ENCODE measurements at regions not wholly inside any gene's neighbourhood (a gene's known extent, or its start where the extent isn't known, plus 50 kb on each side); places are given as distances from the start of the nearest gene placed in this dataset.

GRCh38 chr2:128784626-128785306 lies 466.1 kb upstream of the HS6ST1 start:
- no peaks in the 10 kb centered on the region for H4K20me1 ChIP-seq (ENCODE audit: insufficient read depth, low read length)
- H3K36me3 ChIP-seq (ENCODE audit: insufficient read depth, low read length): no peaks in the 10 kb centered on the region
- no peaks in the 10 kb centered on the region for H3K27me3 ChIP-seq (ENCODE audit: insufficient read depth, low read length)
- H3K4me1 ChIP-seq (ENCODE audit: insufficient read depth, low read length): no peaks in the 10 kb centered on the region
- H3K4me2 ChIP-seq (ENCODE audit: insufficient read depth, low read length): no peak overlapping the region
- no peak for TF ChIP-seq CTCF (IDR thresholded peaks at IDR 0.05; ENCODE audit: extremely low read depth, low read depth, low read length)
- no peak overlapping the region for H2AFZ ChIP-seq (ENCODE audit: low read length)
- H3K9me3 ChIP-seq (ENCODE audit: low read depth, low read length): no peaks in the 10 kb centered on the region
- no peak for DNase-seq (ENCODE audit: insufficient read length, low spot score, missing footprints)
- H3K4me3 ChIP-seq (ENCODE audit: insufficient read depth, low read length): no peak overlapping the region
- H3K27ac ChIP-seq (ENCODE audit: low read depth, low read length): no peak overlapping the region
- H3K79me2 ChIP-seq (ENCODE audit: insufficient read depth, low read length): no peaks in the 10 kb centered on the region

GRCh38 chr2:128786316-128786715 lies 467.6 kb upstream of the HS6ST1 start:
- Histone ChIP-seq H3K4me2 (ENCODE audit: insufficient read depth, low read length) (no peak overlapping the region), H3K36me3 (ENCODE audit: insufficient read depth, low read length) (no peaks in the 10 kb centered on the region), H2AFZ (ENCODE audit: low read length) (no peak overlapping the region), H3K4me3 (ENCODE audit: insufficient read depth, low read length) (no peak overlapping the region), H3K27ac (ENCODE audit: low read depth, low read length) (no peak overlapping the region), H3K9me3 (ENCODE audit: low read depth, low read length) (no peaks in the 10 kb centered on the region), H3K79me2 (ENCODE audit: insufficient read depth, low read length) (no peaks in the 10 kb centered on the region), H3K27me3 (ENCODE audit: insufficient read depth, low read length) (no peaks in the 10 kb centered on the region), H4K20me1 (ENCODE audit: insufficient read depth, low read length) (no peaks in the 10 kb centered on the region), H3K4me1 (ENCODE audit: insufficient read depth, low read length) (no peaks in the 10 kb centered on the region)
- DNase-seq (ENCODE audit: insufficient read length, low spot score, missing footprints): no peak
- no peak for TF ChIP-seq CTCF (IDR thresholded peaks at IDR 0.05; ENCODE audit: extremely low read depth, low read depth, low read length)

- no peak overlapping the region for H2AFZ ChIP-seq (ENCODE audit: low read length)
- H4K20me1 ChIP-seq (ENCODE audit: insufficient read depth, low read length): no peaks in the 10 kb centered on the region
- H3K36me3 ChIP-seq (ENCODE audit: insufficient read depth, low read length): no peaks in the 10 kb centered on the region
- no peaks in the 10 kb centered on the region for H3K27me3 ChIP-seq (ENCODE audit: insufficient read depth, low read length)
- H3K4me1 ChIP-seq (ENCODE audit: insufficient read depth, low read length): no peaks in the 10 kb centered on the region
- DNase-seq (ENCODE audit: insufficient read length, low spot score, missing footprints): no peak
- H3K79me2 ChIP-seq (ENCODE audit: insufficient read depth, low read length): no peaks in the 10 kb centered on the region
- H3K4me2 ChIP-seq (ENCODE audit: insufficient read depth, low read length): no peak overlapping the region
- no peak for TF ChIP-seq CTCF (IDR thresholded peaks at IDR 0.05; ENCODE audit: extremely low read depth, low read depth, low read length)
- no peak overlapping the region for H3K27ac ChIP-seq (ENCODE audit: low read depth, low read length)
- H3K9me3 ChIP-seq (ENCODE audit: low read depth, low read length): no peaks in the 10 kb centered on the region
- no peak overlapping the region for H3K4me3 ChIP-seq (ENCODE audit: insufficient read depth, low read length)
Observed at GRCh38 chr2:128786741-128787478, 468.2 kb upstream of the HS6ST1 start.

GRCh38 chr2:128787616-128788015 lies 468.9 kb upstream of the HS6ST1 start:
- no peaks in the 10 kb centered on the region for H3K27me3 ChIP-seq (ENCODE audit: insufficient read depth, low read length)
- no peak for TF ChIP-seq CTCF (IDR thresholded peaks at IDR 0.05; ENCODE audit: extremely low read depth, low read depth, low read length)
- no peaks in the 10 kb centered on the region for H3K4me1 ChIP-seq (ENCODE audit: insufficient read depth, low read length)
- no peaks in the 10 kb centered on the region for H3K79me2 ChIP-seq (ENCODE audit: insufficient read depth, low read length)
- no peak overlapping the region for H2AFZ ChIP-seq (ENCODE audit: low read length)
- H3K4me2 ChIP-seq (ENCODE audit: insufficient read depth, low read length): no peak overlapping the region
- no peak overlapping the region for H3K4me3 ChIP-seq (ENCODE audit: insufficient read depth, low read length)
- H3K9me3 ChIP-seq (ENCODE audit: low read depth, low read length): no peaks in the 10 kb centered on the region
- no peak overlapping the region for H3K27ac ChIP-seq (ENCODE audit: low read depth, low read length)
- H4K20me1 ChIP-seq (ENCODE audit: insufficient read depth, low read length): no peaks in the 10 kb centered on the region
- no peak for DNase-seq (ENCODE audit: insufficient read length, low spot score, missing footprints)
- no peaks in the 10 kb centered on the region for H3K36me3 ChIP-seq (ENCODE audit: insufficient read depth, low read length)
